Breast epithelium (tissue), 3 donors: ENCODE measurements at regions not wholly inside any gene's neighbourhood (a gene's known extent, or its start where the extent isn't known, plus 50 kb on each side); places are given as distances from the start of the nearest gene placed in this dataset.
"Not testable (repeated sequence)": the region's sequence is repeated elsewhere in the genome, so short reads cannot be mapped to it uniquely, and the experiment has no call there.

Source experiments
- POLR2AphosphoS5 ChIP-seq, 3 donors: sonication (generic); formaldehyde crosslinking; IDR thresholded peaks; one replicate each; pipeline ENCODE4 v1.6.1; 2017; ENCODE audit warnings: antibody characterized with exemption in 3 of 3
- TF ChIP-seq, protein P1 (sequence below), 3 donors: fragments of 450-650 bp; IDR thresholded peaks; one replicate each; pipeline ENCODE4 v1.5.1; 2016 to 2017; ENCODE audit warnings: antibody characterized with exemption in 3 of 3, mild to moderate bottlenecking in 3 of 3, moderate library complexity in 3 of 3

DNA sequence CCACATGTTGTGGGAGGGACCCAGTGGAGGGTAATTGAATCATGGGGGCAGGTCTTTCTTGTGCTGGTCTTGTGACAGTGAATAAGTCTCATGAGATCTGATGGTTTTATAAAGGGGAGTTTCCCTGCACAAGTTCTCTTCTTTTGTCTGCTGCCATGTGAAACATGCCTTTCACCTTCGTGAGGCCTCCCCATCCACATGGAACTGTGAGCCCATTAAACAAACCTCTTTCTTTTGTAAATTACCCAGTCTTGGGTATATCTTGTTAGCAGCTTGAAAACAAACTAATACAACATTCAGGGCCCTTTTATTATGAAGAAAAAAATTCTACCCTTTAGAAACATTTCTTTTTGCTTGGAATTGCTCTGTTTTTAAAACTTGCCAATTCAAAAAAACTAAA, 285.4 kb downstream of the GJA1 start:
- TF ChIP-seq, protein P1, sequence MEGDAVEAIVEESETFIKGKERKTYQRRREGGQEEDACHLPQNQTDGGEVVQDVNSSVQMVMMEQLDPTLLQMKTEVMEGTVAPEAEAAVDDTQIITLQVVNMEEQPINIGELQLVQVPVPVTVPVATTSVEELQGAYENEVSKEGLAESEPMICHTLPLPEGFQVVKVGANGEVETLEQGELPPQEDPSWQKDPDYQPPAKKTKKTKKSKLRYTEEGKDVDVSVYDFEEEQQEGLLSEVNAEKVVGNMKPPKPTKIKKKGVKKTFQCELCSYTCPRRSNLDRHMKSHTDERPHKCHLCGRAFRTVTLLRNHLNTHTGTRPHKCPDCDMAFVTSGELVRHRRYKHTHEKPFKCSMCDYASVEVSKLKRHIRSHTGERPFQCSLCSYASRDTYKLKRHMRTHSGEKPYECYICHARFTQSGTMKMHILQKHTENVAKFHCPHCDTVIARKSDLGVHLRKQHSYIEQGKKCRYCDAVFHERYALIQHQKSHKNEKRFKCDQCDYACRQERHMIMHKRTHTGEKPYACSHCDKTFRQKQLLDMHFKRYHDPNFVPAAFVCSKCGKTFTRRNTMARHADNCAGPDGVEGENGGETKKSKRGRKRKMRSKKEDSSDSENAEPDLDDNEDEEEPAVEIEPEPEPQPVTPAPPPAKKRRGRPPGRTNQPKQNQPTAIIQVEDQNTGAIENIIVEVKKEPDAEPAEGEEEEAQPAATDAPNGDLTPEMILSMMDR (IDR thresholded peaks at IDR 0.05) = not testable (repeated sequence)
- not testable (repeated sequence) for TF ChIP-seq POLR2AphosphoS5 (IDR thresholded peaks at IDR 0.05)
